Testis (tissue), 2 donors: ENCODE measurements at regions not wholly inside any gene's neighbourhood (a gene's known extent, or its start where the extent isn't known, plus 50 kb on each side); places are given as distances from the start of the nearest gene placed in this dataset.
A peak's percentile ranks its signal among the peaks of the same experiment; 100 is the strongest.

Experiments
- DNase-seq: peaks from one replicate; pipeline ENCODE4 v3.0.0-alpha.2; 2019
- H3K27ac ChIP-seq, 2 donors: fragments of 200-600 bp; sonication (generic); one replicate each; pipeline ENCODE4 v1.5.1; 2019
- H3K27me3 ChIP-seq: fragments of 200-600 bp; sonication (generic); one replicate; pipeline ENCODE4 v1.5.1; 2019
- H3K36me3 ChIP-seq: fragments of 200-600 bp; sonication (generic); one replicate; pipeline ENCODE4 v1.5.1; 2017; ENCODE audit warnings: low read depth; ENCODE audit errors: missing control alignments
- H3K4me1 ChIP-seq: fragments of 200-600 bp; sonication (generic); one replicate; pipeline ENCODE4 v1.5.1; 2019
- H3K4me3 ChIP-seq, 2 donors: fragments of 200-600 bp; sonication (generic); one replicate each; pipeline ENCODE4 v1.5.1; 2017 to 2019
- H3K9me3 ChIP-seq: fragments of 200-600 bp; sonication (generic); one replicate; pipeline ENCODE4 v1.5.1; 2017
- POLR2A ChIP-seq: fragments of 450-650 bp; IDR thresholded peaks from one replicate; pipeline ENCODE4 v1.6.1; 2017; ENCODE audit warnings: antibody characterized with exemption, mild to moderate bottlenecking, moderate library complexity
- WGBS, 2 donors: methylation state at CpG; one replicate each; pipeline ENCODE4 v1.1.5; 2018; 5-methylcytosine and 5-hydroxymethylcytosine counted together
- intact Hi-C: fragments of 100-400 bp; cut with DNase I; formaldehyde crosslinking; loops from one replicate; pipeline ENCODE4 v1.15.1; 2023; ENCODE audit warnings: low total_unique reads
- TF ChIP-seq, protein P1 (sequence below), 3 experiments: fragments of 450-650 bp in 2 of 3; fragments of 200-600 bp in 1 of 3; sonication (generic) in 1 of 3; IDR thresholded peaks; one replicate each; pipeline ENCODE4 v1.5.1; 2016 to 2019; ENCODE audit warnings: antibody characterized with exemption in 3 of 3, mild to moderate bottlenecking in 2 of 3, moderate library complexity in 1 of 3

DNA sequence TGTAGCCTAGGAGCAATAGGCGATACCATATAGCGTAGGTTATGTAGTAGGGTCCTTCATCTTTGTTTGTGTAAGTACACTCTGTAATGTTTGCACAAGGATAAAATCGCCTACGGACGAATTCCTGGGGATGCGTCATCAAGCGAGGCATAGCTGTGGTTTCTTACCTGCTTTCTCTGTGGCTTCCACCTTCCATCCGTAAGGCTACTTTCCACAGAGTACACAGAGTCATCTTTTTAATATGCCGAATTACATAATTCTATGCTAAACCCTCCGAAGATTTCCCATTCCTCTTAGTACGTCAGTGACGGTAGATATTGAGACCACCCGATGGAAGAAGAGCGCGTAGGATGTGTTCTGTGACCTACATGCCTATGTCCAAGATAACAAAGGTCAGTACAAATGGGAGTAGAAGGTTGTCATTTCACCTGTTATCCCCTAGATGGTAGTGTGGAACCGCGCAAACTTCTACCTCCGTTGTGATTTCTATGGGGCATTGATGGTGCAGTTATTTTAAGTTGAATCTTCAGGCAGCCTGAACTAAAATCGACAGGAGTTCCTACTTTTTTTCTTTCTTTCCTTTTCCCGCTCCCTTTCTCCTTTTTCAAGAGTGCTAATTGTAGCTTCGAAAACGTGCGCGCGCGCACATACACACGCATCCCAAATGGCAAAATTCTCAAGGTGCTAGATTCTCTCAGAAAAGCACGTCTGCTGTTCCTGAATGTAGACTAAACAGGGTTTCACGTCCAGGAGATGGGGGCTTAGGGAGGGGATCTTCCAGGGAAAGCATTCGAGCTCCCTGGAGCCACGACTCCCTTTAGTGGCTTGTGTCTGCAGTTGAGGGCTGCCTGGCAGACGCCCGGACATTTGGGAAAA lies 111.7 kb upstream of the MBL2 start:
- Histone ChIP-seq H3K9me3 (no peaks in the 10 kb centered on the region), H3K27me3 (no peaks in the 10 kb centered on the region), H3K4me3 (peak overlapping the region in 1 of 2 donors; percentile 8), H3K27ac (no peak overlapping the region), H3K4me1 (peaks cover 8% of the 10 kb centered on the region), H3K36me3 (no peaks in the 10 kb centered on the region)
- WGBS, 2 donors = 13 to 16% methylated on average over 33 of the region's 33 CpGs
- peak; percentile 56 for DNase-seq
- intact Hi-C loops = no loop called here
- TF ChIP-seq, protein P1, sequence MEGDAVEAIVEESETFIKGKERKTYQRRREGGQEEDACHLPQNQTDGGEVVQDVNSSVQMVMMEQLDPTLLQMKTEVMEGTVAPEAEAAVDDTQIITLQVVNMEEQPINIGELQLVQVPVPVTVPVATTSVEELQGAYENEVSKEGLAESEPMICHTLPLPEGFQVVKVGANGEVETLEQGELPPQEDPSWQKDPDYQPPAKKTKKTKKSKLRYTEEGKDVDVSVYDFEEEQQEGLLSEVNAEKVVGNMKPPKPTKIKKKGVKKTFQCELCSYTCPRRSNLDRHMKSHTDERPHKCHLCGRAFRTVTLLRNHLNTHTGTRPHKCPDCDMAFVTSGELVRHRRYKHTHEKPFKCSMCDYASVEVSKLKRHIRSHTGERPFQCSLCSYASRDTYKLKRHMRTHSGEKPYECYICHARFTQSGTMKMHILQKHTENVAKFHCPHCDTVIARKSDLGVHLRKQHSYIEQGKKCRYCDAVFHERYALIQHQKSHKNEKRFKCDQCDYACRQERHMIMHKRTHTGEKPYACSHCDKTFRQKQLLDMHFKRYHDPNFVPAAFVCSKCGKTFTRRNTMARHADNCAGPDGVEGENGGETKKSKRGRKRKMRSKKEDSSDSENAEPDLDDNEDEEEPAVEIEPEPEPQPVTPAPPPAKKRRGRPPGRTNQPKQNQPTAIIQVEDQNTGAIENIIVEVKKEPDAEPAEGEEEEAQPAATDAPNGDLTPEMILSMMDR (IDR thresholded peaks at IDR 0.05) = peak; percentile 25 to 69 (median 61)
- TF ChIP-seq POLR2A = no peak

DNA sequence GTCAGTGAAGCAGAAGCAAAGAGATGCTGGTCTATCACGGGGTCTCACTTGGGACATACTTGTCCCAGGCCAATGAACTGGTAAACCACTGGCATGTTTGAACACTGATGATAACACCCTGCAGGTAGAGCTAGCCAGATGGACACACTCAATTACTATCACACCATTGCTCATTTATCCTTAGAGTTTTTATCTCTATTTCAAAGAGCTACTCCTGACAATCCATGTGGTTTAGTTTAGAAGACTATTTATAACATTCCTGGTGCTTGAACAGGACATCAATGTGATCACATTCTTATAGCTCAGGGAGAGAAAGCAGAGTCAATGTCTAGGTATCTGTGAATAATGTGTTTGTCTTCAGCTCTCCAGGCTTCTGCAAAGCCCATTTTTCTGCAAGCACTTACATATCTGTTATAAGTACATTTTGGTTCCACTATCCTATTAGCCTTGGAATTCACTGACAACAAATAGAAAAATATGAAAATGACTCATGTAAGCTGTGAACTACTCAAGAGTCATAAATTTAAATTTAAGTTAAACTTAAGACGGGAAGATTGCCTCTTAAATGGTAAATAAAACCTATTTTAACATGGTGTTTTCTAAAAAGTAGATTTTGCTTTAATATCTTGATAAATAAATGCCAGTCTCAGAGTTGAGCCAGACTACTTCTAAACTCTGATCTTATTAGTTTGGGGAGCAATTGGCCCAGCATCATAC lies 106.7 kb upstream of the MBL2 start:
- no peaks in the 10 kb centered on the region for H3K27me3 ChIP-seq
- intact Hi-C loops = no loop called here
- no peaks in the 10 kb centered on the region for H3K36me3 ChIP-seq
- no peak for DNase-seq
- TF ChIP-seq, protein P1 (IDR thresholded peaks at IDR 0.05) = no peak
- TF ChIP-seq POLR2A = no peak
- H3K4me3 ChIP-seq = no peak overlapping the region
- no peak overlapping the region for H3K27ac ChIP-seq
- 75 to 81% methylated on average over 2 of the region's 2 CpGs for WGBS, 2 donors
- H3K9me3 ChIP-seq = no peaks in the 10 kb centered on the region
- H3K4me1 ChIP-seq = peaks cover 12% of the 10 kb centered on the region

DNA sequence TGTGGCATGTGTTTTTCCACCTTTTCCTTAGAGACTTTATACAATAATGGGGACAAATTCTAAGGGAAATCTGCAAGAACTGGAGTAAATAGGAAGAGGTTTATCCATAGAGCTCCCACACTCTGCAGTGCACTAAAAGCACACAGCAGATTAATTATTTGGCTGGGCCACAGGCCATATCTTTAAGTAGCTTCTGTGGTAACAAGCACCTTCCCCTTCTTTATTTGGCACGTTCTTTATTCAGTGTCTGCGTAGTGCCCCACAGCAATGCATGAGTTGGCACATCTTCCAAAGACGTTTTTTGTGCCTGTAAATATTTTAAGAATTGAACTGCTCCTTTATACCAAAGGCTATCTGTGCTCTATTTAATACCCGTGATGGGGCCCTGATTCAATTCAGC lies 104.9 kb upstream of the MBL2 start:
- 69 to 75% methylated on average over 4 of the region's 4 CpGs for WGBS, 2 donors
- Histone ChIP-seq H3K9me3 (no peaks in the 10 kb centered on the region), H3K27me3 (no peaks in the 10 kb centered on the region), H3K36me3 (no peaks in the 10 kb centered on the region), H3K4me1 (peaks cover 12% of the 10 kb centered on the region), H3K4me3 (no peak overlapping the region), H3K27ac (no peak overlapping the region)
- no peak for DNase-seq
- TF ChIP-seq, protein P1 (IDR thresholded peaks at IDR 0.05) = no peak
- no peak for TF ChIP-seq POLR2A
- intact Hi-C loops = no loop called here

DNA sequence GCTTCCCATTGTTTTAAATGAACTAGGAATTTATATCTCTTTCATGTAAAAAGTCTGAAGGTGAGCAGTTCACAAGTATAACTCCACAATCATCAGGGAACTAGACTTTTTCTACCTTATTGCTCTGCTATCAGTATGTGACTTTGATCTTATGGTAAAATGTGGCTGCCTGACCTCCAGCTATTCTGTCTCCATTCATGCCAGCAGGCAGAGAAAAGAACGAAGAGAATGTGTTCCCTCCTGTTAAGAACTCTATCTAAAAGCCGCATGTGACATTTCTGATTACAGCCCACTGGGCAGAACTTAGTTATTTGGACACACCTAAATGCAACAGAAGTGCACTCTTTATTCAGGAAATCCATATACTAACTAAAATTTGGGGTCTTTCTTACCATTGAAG lies 102.8 kb upstream of the MBL2 start:
- Histone ChIP-seq H3K9me3 (no peaks in the 10 kb centered on the region), H3K36me3 (no peaks in the 10 kb centered on the region), H3K4me1 (peaks cover 12% of the 10 kb centered on the region), H3K27ac (no peak overlapping the region), H3K27me3 (no peaks in the 10 kb centered on the region), H3K4me3 (no peak overlapping the region)
- intact Hi-C loops = no loop called here
- no peak for DNase-seq
- TF ChIP-seq POLR2A = no peak
- TF ChIP-seq, protein P1 (IDR thresholded peaks at IDR 0.05) = no peak
- 66 to 86% methylated on average over 2 of the region's 2 CpGs for WGBS, 2 donors
